ENCODE measurements at regions not wholly inside any gene's neighbourhood (a gene's known extent, or its start where the extent isn't known, plus 50 kb on each side); places are given as distances from the start of the nearest gene placed in this dataset.

GRCh38 chr15:88401996-88402656 is 65.1 kb downstream of the MRPL46 start:
- no peaks in the 10 kb centered on the region for H3K27me3 ChIP-seq (replicated peaks in 1 of 4; ENCODE audit: control insufficient read depth in 3 of 4, extremely low read depth in 1 of 4, insufficient read depth in 3 of 4, low read length in 3 of 4)
- H3K4me2 ChIP-seq (ENCODE audit: insufficient read depth in 1 of 2, low read depth in 2 of 2, low read length in 2 of 2), result no peak overlapping the region; a peak in 1 of 4 replicates
- CTCF ChIA-PET (ENCODE audit: partially characterized antibody), result interaction anchor here (0.7 to 4.5 kb wide), 7 partner anchors 11 to 155 kb away, joined by 3 to 19 read pairs (median 5); no protein-coding TSS in a partner anchor

More at GRCh38 chr15:88401996-88402656, 65.1 kb downstream of the MRPL46 start:
- no peak overlapping the region for H2AK5ac ChIP-seq (ENCODE audit: low read depth, low read length)
- no peak overlapping the region for H3K9ac ChIP-seq (replicated peaks in 1 of 4; ENCODE audit: extremely low read depth in 1 of 4, low read depth in 3 of 4, low read length in 3 of 4)
- H2AFZ ChIP-seq (ENCODE audit: low read length), result no peak overlapping the region
- no peaks in the 10 kb centered on the region for H3K9me3 ChIP-seq (ENCODE audit: insufficient read depth in 2 of 2, low read depth in 1 of 2, low read length in 1 of 2)
- FAIRE-seq (no peak), DNase-seq (ENCODE audit: low read depth in 1 of 2, low spot score in 2 of 2) (no peak)
- no peak overlapping the region for H2BK12ac ChIP-seq (ENCODE audit: low read depth, low read length)
- H3K79me2 ChIP-seq (ENCODE audit: control insufficient read depth in 1 of 2, insufficient read depth in 2 of 2, low read length in 2 of 2), result no peaks in the 10 kb centered on the region
- POLR2A ChIA-PET (ENCODE audit: partially characterized antibody), result no interaction called here
- H4K5ac ChIP-seq (ENCODE audit: insufficient read length, low read depth, low read length), result no peak overlapping the region
- H3K79me1 ChIP-seq (ENCODE audit: low read depth, low read length), result no peaks in the 10 kb centered on the region
- H2BK15ac ChIP-seq (ENCODE audit: low read length), result no peak overlapping the region
- no peak overlapping the region for H3K4ac ChIP-seq (replicated peaks; ENCODE audit: insufficient read length, low read depth, low read length)
- H2BK120ac ChIP-seq (replicated peaks; ENCODE audit: low read depth, low read length), result no peak overlapping the region
- no peak overlapping the region for H3K18ac ChIP-seq (ENCODE audit: extremely low read depth, low read length)
- peaks cover 4 to 13% (median 10%) of the 10 kb centered on the region in 4 experiments; a peak in 4 of 7 replicates for H3K4me1 ChIP-seq (replicated peaks in 1 of 4; ENCODE audit: control insufficient read depth in 3 of 4, insufficient read depth in 4 of 4, low read length in 3 of 4)
- no peaks in the 10 kb centered on the region for H3K23me2 ChIP-seq (ENCODE audit: low read depth, low read length)
- H4K20me1 ChIP-seq (replicated peaks in 1 of 2; ENCODE audit: control insufficient read depth in 1 of 2, insufficient read depth in 2 of 2, low read length in 2 of 2), result no peaks in the 10 kb centered on the region
- H3K23ac ChIP-seq (ENCODE audit: insufficient read length), result no peak overlapping the region
- no peak overlapping the region for H3K56ac ChIP-seq (replicated peaks; ENCODE audit: insufficient read length, low read depth, low read length)
- no peak overlapping the region for H2BK20ac ChIP-seq (ENCODE audit: low read length)
- whole genome bisulfite sequencing, 2 experiments (ENCODE audit: extremely low coverage in 1 of 2, insufficient coverage in 1 of 2, insufficient read length in 1 of 2, insufficient replicate concordance in 2 of 2, low coverage in 1 of 2, low lambda C conversion rate in 2 of 2, missing lambda C conversion rate in 1 of 2), result 68% methylated on average over 10 of the region's 10 CpGs; no CpG with 5 or more reads in 1 of the 2 experiments
- TF ChIP-seq MAX (IDR thresholded peaks at IDR 0.05), result no peak
- TF ChIP-seq SIN3A (conservative IDR thresholded peaks at IDR 0.05 in 1 of 2, IDR thresholded peaks at IDR 0.05 in 1 of 2; ENCODE audit: low read depth in 1 of 2, low read length in 2 of 2), result peak; percentile 83 to 94; a peak in 3 of 4 replicates
- peak; percentile 63 for TF ChIP-seq CTBP2 (IDR thresholded peaks at IDR 0.05; ENCODE audit: borderline replicate concordance, insufficient read depth, insufficient read length, low read length)
- H3K36me3 ChIP-seq (ENCODE audit: control insufficient read depth in 2 of 4, insufficient read depth in 4 of 4, low read length in 3 of 4), result no peaks in the 10 kb centered on the region
- H3K4me3 ChIP-seq (ENCODE audit: extremely low read depth in 1 of 4, insufficient read depth in 2 of 4, low read depth in 3 of 4, low read length in 4 of 4), result no peak overlapping the region
- H3K14ac ChIP-seq (ENCODE audit: insufficient read length), result no peak overlapping the region
- no peak overlapping the region for H4K91ac ChIP-seq (replicated peaks; ENCODE audit: insufficient read length, low read length)
- no peak overlapping the region for H3K27ac ChIP-seq (ENCODE audit: low read depth, low read length)
- no peak overlapping the region for H2BK5ac ChIP-seq (ENCODE audit: low read depth, low read length)
- H4K8ac ChIP-seq (ENCODE audit: extremely low read depth, insufficient read depth, low read length), result no peak overlapping the region
